NCI-H446 treated with DMSO at 0.1 percent for 48 hours (cell line): ENCODE measurements at regions not wholly inside any gene's neighbourhood (a gene's known extent, or its start where the extent isn't known, plus 50 kb on each side); places are given as distances from the start of the nearest gene placed in this dataset.

Experiments used
- DNase-seq: peaks from one replicate; lab custom pipeline; 2025; lab: John Stamatoyannopoulos, UW

DNA sequence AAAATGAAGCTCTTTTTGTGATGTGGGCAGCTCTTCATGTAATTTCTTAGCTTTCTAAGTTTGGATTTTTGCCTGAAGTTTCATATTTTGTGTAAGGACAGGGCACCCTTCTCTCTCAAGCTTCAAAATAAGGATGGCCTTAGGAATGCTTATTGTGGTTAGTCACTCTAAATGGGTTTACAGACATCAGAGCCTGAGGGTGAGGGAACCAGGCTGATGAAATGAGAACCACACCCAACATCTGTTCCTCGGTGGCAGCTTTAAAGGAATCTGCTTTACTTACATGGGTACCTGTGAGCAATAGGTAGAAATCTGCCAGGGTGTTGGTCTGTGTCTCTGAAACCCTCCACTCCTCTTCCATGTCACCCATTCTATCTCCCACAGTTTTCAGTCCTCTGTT, 174.3 kb downstream of the EMX2 start:
- DNase-seq: no peak

DNA sequence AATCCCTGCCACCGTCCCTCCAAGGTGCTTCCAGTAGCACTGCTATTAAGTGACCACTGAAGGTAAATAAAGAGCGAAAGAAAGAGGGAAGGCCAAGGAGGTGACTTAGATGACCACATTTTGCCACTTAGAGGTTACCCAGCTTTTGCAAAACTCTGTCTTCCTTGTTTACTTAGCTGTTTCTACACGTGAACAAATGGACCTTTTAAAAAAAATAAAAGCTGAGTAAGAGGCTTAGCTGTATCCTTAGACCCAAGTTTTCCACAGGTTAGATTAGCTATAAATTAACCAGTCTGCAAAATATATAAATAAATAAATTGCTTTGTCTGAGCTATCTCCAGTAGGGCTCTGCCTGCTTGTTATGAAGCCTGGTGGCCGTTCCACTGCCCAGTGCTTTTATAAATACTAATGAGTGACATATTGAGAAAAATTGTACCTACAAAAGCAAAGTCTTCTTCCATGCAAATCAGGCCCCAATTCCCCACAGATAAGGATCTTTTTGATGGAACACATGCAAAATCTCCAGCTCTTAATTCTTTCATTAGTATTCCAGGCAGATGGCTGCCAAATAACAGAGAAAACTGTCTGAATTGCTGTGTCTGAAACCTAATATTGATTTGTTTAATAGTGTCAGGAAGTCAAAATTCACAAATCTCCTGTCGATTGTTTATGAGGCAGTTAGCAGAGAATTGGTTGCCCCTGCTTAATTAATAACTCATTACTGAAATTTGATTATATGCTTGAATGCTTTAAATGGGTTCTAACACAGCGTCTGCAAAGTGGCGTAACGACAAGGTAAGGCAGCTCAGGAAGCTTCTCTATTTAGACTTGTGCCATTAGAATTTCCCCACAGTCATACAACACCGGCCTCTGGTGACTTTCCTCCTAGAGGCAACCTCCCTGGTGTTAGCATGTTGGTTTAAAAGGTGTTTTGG, 176.7 kb downstream of the EMX2 start:
- DNase-seq: no peak

- DNase-seq: no peak
These were observed 178.6 kb downstream of the EMX2 start for GRCh38 chr10:117720931-117721835.

DNA sequence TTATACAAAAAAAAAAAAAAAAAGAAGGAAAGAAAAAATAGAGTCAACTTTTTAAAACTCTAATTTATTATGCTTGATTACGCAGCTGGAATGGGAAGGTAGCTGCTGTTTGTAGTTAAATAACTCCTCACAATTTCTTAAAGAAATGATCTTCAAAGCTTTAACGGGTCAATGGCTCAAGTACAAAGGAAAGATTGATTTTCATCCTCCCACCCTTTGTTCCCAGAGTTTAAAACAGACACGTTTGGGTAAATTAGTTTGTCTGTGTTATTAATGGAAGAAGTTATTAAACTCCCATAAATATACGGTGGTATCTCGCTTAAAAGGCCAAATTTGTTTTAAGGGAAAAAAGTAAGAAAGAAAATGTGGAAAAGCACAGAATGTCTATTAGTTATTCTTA, 179.3 kb downstream of the EMX2 start:
- DNase-seq: no peak

DNA sequence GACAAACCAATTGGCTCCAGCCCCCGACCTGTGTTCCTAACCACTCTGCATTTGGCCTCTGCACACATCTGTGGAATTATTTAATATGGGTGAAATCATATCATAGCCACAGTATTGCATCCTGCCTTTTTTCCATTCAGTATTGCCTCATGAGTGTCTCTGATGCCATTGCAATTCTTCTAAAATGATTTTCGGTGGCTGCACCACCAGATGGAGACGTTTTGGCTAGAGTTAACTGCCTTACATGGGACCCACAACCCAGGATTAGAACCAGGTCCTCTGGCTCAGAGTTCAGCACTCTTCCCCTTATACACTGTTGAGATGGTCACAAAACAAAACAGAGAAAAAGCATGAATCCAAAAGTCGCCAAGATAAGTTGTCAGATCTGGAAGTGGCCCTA, 180.8 kb downstream of the EMX2 start:
- DNase-seq: no peak

DNA sequence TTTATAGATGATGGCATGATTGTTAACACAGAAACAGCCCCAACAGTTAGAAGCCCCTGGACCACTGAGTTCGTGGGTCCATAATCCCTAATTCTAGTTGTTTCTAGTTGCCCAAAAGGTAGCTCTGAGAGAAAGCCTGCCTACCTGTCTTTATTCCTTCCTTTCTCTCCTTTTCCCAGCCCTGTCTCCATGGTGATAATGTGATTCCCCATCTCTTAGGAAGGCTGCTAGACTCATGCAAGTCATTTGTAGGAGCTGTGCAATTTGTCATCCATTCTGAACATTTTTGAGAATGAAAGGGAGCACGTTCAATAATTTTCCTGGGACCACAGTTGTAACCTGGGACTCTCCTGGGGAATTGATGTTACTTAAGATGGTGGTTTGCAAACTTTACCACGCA, 183.4 kb downstream of the EMX2 start:
- DNase-seq: no peak

DNA sequence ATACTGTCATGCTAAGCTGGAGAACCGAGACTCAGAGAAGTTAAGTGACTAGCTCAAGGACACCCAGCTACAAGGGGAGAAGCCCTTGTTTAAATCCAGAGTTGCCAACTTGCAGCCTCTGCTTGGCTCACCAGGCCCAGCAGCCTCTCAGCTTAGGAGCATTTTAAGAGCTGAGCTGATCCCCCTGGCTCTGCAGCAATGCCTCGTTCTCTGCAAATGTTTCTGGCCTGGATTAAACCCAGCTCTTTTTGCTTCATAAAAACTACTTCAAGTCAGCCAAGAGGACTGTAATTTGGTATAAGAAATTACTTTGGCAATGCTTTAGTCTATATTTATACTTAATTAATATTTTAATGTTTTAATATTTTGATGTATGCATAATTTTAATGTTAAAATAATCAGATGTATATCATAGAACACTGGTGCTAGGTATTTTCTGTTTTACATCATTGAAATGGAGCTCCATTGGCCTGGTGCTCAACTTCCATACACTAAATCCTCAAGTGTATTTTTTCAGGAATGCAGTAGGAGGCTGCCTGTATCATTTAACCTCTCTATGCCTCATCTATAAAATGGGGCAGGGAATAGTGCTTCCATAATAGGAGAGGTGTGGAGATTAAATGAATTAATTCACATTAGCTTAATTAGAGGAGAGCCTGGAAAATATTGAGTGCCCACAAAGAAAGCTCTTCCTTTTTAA, 184.2 kb downstream of the EMX2 start:
- no peak for DNase-seq

- DNase-seq: no peak
These were observed 184.9 kb downstream of the EMX2 start for GRCh38 chr10:117727421-117727820.

DNA sequence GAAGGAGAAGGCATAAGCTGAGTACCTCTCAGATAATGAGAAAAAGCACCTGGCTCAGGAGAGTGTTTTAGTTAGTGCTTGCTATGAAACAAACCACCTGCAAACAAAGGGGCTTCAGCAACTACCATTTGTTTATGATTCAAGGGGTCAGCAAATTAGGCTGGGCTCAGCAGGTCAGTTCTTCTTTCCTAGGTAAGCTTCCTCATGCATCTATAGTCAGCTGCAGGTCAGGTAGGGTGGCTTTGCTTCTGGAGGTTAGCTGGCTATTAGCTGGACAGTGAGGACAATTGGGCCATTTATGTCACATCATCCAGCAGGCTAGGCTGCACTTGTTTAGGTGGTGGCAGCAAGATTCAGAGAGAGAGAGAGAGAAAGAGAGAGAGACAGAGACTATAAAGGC, 185.5 kb downstream of the EMX2 start:
- no peak for DNase-seq

DNA sequence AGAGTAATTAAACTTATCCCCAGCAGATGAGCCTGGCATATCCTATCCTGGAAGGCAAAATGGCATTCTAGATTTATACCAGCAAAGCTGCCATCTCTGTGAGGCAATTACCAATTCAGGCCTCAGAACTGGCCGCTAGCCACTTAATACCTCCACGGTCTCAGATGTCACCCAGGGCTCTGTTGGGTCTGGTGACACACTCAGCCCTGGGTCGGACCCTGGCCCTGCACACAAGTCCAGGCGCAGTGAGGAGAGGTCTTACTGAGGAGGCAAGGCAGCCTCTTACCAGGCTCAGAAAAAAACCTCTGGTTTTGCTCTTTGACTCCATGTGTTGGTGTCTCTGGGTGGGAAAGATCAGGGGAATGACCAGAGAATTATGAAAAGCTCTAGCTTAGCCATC, 186.6 kb downstream of the EMX2 start:
- no peak for DNase-seq

- no peak for DNase-seq
These were observed 188.7 kb downstream of the EMX2 start for GRCh38 chr10:117731121-117731791.

DNA sequence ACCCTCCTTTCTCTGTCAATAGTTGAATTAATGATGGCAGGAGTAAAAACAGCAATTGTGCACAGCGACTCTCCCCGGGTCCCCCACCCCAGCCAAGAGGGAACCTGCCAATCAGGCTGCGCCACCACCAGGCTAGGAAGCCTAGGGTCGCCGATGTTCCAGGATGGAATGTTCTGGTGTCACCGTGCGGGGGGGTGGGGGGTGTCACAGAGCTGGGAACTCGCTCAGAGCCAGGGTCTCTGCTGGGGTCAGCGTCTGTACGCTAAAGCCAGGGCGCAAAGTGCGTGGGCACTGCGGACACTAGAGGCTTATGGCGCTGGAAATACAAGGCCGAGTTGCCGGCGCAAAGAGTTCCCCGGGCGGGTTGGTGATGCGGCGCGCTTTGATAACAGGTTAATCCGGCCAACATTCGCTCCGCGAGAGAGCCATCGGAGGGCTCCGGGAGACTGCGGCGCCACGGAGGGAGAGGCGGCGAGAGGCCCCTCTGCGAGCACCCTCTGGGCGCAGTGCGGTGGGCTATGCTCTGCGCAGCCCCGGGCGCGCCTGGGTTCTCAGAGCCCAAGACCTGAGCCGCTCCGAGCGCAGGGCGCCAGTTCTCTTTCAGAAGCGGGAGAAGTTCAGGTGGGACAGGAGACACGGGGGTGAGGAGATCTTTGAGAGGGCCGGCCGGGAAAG, 192.3 kb downstream of the EMX2 start:
- DNase-seq: no peak

GRCh38 chr10:117736655-117737054, 194.1 kb downstream of the EMX2 start:
- DNase-seq: no peak

DNA sequence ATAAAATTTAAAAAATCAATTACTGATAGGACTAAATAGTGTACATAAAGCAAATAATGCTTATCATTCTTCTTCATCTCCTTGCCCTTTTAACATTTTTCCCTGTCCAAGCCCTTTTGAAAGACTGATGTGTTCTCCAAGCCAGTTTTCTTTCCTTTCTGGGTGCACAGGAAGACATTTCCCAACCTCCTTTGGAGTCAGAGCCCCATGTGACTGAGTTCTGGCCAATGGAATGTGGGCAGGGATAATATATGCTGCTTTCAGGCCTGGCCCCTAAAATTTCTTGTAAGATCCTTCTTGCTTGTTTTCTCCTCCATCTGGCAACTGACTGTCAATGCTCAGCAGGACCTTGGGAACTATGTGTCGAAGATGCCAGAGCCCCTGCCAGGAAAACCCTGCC, 197.5 kb downstream of the EMX2 start:
- no peak for DNase-seq

DNA sequence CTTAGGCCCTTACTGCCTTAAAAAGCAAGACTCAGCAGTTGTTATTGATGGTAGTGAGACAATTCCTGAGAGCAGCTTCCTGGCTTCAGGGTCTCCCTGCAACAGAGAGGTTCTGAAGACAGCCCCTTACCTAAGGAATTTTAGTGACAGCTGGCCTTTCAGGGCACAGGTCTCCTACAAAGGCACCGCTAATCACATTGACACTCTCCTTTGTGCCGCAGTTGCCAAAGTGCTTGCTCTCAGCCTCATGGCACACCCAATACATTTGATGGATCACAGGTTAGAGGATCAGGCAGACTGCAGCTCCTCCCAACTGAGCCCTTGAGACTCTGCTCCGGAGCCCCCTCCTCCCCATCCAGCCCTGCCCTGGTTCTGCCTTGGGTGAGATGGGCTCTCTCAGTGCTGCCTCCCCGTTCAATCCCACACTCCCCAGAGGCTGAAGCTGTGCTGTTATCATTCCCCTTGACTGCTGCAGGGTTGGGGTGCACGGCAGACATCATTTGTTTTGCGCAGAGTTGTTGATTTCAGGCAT, 198.2 kb downstream of the EMX2 start:
- no peak for DNase-seq

GRCh38 chr10:117741524-117741923, 199.0 kb downstream of the EMX2 start:
- DNase-seq: no peak

DNA sequence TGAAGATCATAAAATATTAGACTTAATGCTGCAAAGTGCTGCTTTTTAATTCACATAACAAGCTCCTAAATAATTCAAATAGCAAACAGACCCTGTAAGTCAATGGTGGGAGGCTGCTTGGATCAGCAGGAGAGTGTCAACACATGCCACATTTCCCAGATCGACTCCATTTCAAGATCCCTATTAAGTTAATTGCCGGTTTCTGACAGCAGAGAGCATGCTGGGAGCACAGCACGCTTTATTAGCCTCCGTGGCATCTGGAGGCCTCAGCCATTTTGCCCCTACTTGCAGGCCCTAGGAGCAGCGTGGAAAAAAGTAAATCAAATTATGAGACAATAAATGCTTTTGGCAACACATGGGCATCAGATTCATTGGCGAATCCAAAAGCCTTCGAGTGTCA, 201.0 kb downstream of the EMX2 start:
- DNase-seq: no peak

DNA sequence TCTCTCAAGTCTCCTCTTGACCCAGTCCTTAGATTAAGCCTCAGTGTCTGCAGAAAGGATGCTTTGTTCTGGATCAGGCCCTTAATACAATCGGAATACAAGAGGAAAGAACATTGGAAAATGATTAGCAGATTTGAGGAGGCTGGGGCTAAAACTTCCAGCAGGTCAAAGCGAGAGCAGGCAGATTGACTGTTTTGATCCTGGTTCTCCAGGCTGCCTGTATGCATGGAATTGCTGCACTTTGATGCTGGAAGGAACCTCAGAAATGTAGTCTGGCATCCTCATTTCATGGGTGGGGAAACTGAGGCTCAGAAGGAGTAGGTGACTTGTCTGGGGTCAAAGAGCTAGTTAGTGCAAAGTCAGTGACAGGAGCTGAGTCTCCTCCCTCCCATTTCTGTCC, 202.8 kb downstream of the EMX2 start:
- DNase-seq: no peak

DNA sequence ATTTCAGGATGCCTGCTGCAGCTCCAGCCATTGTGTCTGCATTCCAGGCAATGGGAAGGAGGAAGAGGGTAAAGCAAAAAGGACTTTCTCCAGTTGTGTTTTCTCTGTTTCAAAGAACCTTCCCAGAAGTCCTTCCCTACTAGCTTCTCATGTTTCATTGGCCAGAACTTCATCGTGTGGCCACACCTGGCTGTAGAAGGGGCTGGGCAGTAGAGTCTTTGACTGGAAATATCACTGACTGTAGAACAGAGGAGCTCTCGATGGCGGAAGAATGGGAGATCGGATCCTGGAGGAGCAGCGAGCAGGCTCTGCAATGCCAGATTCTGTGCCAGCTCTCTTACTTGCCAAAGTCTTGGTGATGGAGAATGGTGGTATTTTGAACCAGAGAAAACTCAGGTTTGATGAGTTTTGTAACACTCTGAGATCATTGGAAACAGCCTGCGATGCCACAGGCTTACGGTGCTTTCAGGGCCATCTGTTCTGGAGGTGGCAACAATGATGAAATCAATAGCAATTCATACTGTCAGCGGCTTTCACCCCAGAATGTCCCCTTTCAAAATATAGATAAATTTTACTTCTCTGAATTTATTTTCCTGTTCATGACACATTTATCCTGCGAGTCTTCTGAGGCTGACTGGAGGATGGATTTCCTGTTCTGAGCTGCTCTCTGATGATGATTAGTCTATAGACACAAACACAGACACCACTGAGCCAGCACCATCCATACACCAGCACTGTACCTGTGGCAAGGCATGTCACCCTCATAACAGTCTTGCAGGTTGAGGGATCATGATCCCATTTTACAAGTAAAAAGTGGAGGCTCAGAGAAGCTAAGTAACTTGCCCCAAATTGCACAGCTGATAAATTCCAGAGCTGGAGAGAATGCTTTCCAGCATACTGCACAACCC, 204.2 kb downstream of the EMX2 start:
- no peak for DNase-seq

- DNase-seq: no peak
These were observed 205.1 kb downstream of the EMX2 start for GRCh38 chr10:117747636-117748035.
